ENCODE measurements at regions not wholly inside any gene's neighbourhood (a gene's known extent, or its start where the extent isn't known, plus 50 kb on each side); places are given as distances from the start of the nearest gene placed in this dataset.

- no peak for TF ChIP-seq CTCF (IDR thresholded peaks at IDR 0.05)
- no peak for DNase-seq
- Histone ChIP-seq H3K4me1 (no peaks in the 10 kb centered on the region), H3K9me3 (no peaks in the 10 kb centered on the region), H3K27me3 (ENCODE audit: insufficient read depth in 3 of 3, low read length in 2 of 3) (no peaks in the 10 kb centered on the region), H3K4me3 (no peak overlapping the region), H3K36me3 (ENCODE audit: insufficient read depth in 1 of 2, low read depth in 1 of 2) (no peaks in the 10 kb centered on the region), H3K27ac (no peak overlapping the region)
- no peak for ATAC-seq
- intact Hi-C loops (cut with DNase I) = no loop called here
- WGBS, 3 donors = 59 to 65% (median 62%) methylated on average over 5 of the region's 5 CpGs
Observed at GRCh38 chr9:107809871-107810460, 320.4 kb upstream of the KLF4 start.

GRCh38 chr9:107807183-107807582 lies 317.6 kb upstream of the KLF4 start:
- H3K27me3 ChIP-seq (ENCODE audit: insufficient read depth in 3 of 3, low read length in 2 of 3) = peaks cover 0 to 2% (median 0%) of the 10 kb centered on the region in 3 donors
- 83 to 89% (median 83%) methylated on average over 4 of the region's 4 CpGs for WGBS, 3 donors
- no peak for TF ChIP-seq CTCF (IDR thresholded peaks at IDR 0.05)
- no peak overlapping the region for H3K4me3 ChIP-seq
- H3K4me1 ChIP-seq = no peaks in the 10 kb centered on the region
- no peak for DNase-seq
- no peak for ATAC-seq
- no peaks in the 10 kb centered on the region for H3K36me3 ChIP-seq (ENCODE audit: insufficient read depth in 1 of 2, low read depth in 1 of 2)
- intact Hi-C loops (cut with DNase I) = no loop called here
- no peaks in the 10 kb centered on the region for H3K9me3 ChIP-seq
- H3K27ac ChIP-seq = no peak overlapping the region

GRCh38 chr9:107805201-107805600 lies 315.6 kb upstream of the KLF4 start:
- 55 to 63% (median 61%) methylated on average over 2 of the region's 2 CpGs for WGBS, 3 donors
- no peak for TF ChIP-seq CTCF (IDR thresholded peaks at IDR 0.05)
- ATAC-seq = no peak

GRCh38 chr9:107794259-107794658 lies 304.7 kb upstream of the KLF4 start:
- H3K4me3 ChIP-seq = no peak overlapping the region
- TF ChIP-seq CTCF (IDR thresholded peaks at IDR 0.05) = no peak
- no peaks in the 10 kb centered on the region for H3K4me1 ChIP-seq
- no peaks in the 10 kb centered on the region for H3K9me3 ChIP-seq
- intact Hi-C loops (cut with DNase I) = no loop called here
- DNase-seq (no peak), ATAC-seq (no peak)
- H3K27ac ChIP-seq = no peak overlapping the region
- no peaks in the 10 kb centered on the region for H3K36me3 ChIP-seq (ENCODE audit: insufficient read depth in 1 of 2, low read depth in 1 of 2)
- H3K27me3 ChIP-seq (ENCODE audit: insufficient read depth in 3 of 3, low read length in 2 of 3) = no peaks in the 10 kb centered on the region
- WGBS, 3 donors = 73 to 92% (median 89%) methylated on average over 2 of the region's 2 CpGs

More at GRCh38 chr9:107805201-107805600, 315.6 kb upstream of the KLF4 start:
- Histone ChIP-seq H3K36me3 (ENCODE audit: insufficient read depth in 1 of 2, low read depth in 1 of 2) (no peaks in the 10 kb centered on the region), H3K9me3 (no peaks in the 10 kb centered on the region), H3K27me3 (ENCODE audit: insufficient read depth in 3 of 3, low read length in 2 of 3) (peaks cover 0 to 2% (median 0%) of the 10 kb centered on the region in 3 donors), H3K27ac (no peak overlapping the region), H3K4me3 (no peak overlapping the region), H3K4me1 (no peaks in the 10 kb centered on the region)
- DNase-seq = no peak
- intact Hi-C loops (cut with DNase I) = no loop called here

GRCh38 chr9:107793541-107793940 lies 304.0 kb upstream of the KLF4 start:
- Histone ChIP-seq H3K9me3 (no peaks in the 10 kb centered on the region), H3K4me1 (no peaks in the 10 kb centered on the region), H3K4me3 (no peak overlapping the region), H3K27ac (no peak overlapping the region), H3K36me3 (ENCODE audit: insufficient read depth in 1 of 2, low read depth in 1 of 2) (no peaks in the 10 kb centered on the region), H3K27me3 (ENCODE audit: insufficient read depth in 3 of 3, low read length in 2 of 3) (no peaks in the 10 kb centered on the region)
- intact Hi-C loops (cut with DNase I) = no loop called here
- no peak for TF ChIP-seq CTCF (IDR thresholded peaks at IDR 0.05)
- DNase-seq (no peak), ATAC-seq (no peak)
- 88 to 93% (median 89%) methylated on average over 1 of the region's 1 CpG for WGBS, 3 donors
